Bronchial epithelial cell (primary cell): ENCODE measurements at regions not wholly inside any gene's neighbourhood (a gene's known extent, or its start where the extent isn't known, plus 50 kb on each side); places are given as distances from the start of the nearest gene placed in this dataset.

Experiments
- DNase-seq: peaks from one replicate; pipeline ENCODE4 v3.0.0-alpha.2; 2010; ENCODE audit warnings: low read depth
- FAIRE-seq: peaks from 2 replicates; lab custom pipeline; 2011; peaks lifted over from hg19 to GRCh38; lab: Jason Lieb, UNC
- H3K27me3 ChIP-seq: 2 replicates; pipeline ENCODE4 v1.5.1; 2011; ENCODE audit warnings: low read length; ENCODE audit not compliant: control insufficient read depth, insufficient read depth
- H3K36me3 ChIP-seq: 2 replicates; pipeline ENCODE4 v1.5.1; 2011; ENCODE audit warnings: low read length; ENCODE audit not compliant: control insufficient read depth, insufficient read depth
- H3K4me3 ChIP-seq: 2 replicates; pipeline ENCODE4 v1.5.1; 2011; ENCODE audit warnings: mild to moderate bottlenecking, low read depth, low read length, control low read depth
- TF ChIP-seq, protein P1 (sequence below): IDR thresholded peaks from 2 replicates; pipeline ENCODE4 v1.5.1; 2011; ENCODE audit warnings: mild to moderate bottlenecking, moderate library complexity, low read length, control low read depth, inconsistent platforms; ENCODE audit not compliant: insufficient read depth, severe bottlenecking

DNA sequence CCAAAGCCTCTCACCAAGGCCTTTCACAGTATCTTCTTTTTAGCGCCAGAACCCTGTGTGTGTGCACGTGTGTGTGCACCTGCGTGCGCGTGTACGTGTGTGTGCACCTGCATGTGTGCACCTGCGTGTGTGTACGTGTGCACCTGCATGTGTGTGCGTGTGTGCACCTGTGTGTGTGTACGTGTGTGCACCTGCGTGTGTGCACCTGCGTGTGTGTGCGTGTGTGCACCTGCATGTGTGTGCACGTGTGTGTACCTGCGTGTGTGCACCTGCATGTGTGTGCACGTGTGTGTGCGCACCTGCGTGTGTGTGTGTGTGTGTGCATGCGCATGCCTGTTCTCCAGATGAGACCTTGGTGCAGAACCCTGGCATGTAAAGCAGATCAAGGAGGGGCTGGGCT, 131.4 kb upstream of the HDAC4 start:
- Histone ChIP-seq H3K36me3 (no peaks in the 10 kb centered on the region), H3K4me3 (no peak overlapping the region), H3K27me3 (no peaks in the 10 kb centered on the region)
- TF ChIP-seq, protein P1, sequence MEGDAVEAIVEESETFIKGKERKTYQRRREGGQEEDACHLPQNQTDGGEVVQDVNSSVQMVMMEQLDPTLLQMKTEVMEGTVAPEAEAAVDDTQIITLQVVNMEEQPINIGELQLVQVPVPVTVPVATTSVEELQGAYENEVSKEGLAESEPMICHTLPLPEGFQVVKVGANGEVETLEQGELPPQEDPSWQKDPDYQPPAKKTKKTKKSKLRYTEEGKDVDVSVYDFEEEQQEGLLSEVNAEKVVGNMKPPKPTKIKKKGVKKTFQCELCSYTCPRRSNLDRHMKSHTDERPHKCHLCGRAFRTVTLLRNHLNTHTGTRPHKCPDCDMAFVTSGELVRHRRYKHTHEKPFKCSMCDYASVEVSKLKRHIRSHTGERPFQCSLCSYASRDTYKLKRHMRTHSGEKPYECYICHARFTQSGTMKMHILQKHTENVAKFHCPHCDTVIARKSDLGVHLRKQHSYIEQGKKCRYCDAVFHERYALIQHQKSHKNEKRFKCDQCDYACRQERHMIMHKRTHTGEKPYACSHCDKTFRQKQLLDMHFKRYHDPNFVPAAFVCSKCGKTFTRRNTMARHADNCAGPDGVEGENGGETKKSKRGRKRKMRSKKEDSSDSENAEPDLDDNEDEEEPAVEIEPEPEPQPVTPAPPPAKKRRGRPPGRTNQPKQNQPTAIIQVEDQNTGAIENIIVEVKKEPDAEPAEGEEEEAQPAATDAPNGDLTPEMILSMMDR, result no peak
- FAIRE-seq (peak; percentile 90), DNase-seq (no peak)

DNA sequence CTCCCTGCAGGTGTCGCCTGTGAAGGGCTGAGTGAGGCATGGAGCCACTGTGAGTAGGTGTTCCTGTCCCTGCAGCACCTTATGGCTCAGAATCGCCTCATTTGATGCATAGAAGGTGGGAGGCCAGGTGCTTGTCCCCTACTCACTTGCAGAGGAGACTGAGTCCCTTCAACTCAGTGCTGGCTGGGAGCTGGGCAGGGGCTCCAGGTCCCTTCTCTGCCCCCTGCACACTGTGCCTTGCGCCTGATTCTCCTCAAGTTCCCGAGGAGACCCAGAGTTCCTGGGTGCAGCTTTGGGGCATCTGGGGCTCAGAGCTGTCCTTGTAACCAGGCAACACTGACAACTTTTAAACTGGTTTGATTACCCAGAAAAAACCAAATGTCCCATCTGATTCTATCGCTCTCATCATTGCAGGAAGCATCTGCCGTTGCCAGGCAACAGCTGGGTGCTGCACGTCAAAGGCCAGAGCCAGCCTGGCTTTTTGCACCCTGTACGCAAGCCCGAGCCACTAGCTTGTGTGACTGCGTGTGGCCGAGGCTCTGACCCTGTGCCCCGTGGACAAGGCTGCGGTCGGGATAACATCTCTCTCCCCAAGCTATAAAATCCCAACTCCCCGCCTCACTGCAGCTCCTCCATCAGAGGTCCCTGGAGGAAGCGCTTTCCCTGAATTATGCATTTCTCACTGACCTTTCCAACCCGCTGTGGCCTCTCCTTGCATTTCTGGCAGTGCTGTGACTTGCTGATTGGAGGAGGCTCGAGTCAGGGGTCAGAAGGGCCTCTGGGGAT, 130.8 kb upstream of the HDAC4 start:
- TF ChIP-seq, protein P1, result no peak
- DNase-seq (no peak), FAIRE-seq (no peak)
- Histone ChIP-seq H3K36me3 (no peaks in the 10 kb centered on the region), H3K27me3 (no peaks in the 10 kb centered on the region), H3K4me3 (no peak overlapping the region)

DNA sequence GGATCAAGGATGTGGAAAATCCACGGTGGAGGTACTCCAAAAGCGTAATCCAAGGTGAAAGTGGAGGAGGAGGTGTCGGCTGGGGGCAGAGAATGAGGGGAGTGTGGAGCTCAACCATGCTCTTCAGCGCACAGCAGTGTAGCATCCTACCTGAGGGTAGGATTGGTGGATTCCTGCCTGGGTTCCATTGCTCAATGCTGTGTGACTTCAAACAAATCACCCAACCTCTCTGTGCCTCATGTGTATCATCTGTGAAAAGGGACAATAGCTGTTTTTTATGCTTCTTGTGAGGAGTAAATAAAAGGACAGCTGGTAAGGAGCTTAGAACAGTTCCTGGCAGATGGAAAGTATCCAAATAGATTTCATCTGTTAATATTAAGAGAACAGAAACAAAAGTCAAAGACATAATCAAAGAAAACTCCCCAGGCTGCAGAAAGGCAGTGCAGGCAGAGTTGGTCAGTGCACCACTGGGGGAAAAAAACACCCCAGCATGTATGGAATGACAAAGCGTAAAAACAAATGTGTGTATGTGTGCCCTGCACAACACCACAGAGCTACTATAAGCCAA, 130.0 kb upstream of the HDAC4 start:
- H3K27me3 ChIP-seq, result no peaks in the 10 kb centered on the region
- no peak for DNase-seq
- FAIRE-seq, result no peak
- no peaks in the 10 kb centered on the region for H3K36me3 ChIP-seq
- H3K4me3 ChIP-seq, result no peak overlapping the region
- TF ChIP-seq, protein P1, result no peak

- DNase-seq (no peak), FAIRE-seq (no peak)
- no peaks in the 10 kb centered on the region for H3K27me3 ChIP-seq
- no peak overlapping the region for H3K4me3 ChIP-seq
- TF ChIP-seq, protein P1, result no peak
- no peaks in the 10 kb centered on the region for H3K36me3 ChIP-seq
These were observed 128.6 kb upstream of the HDAC4 start for GRCh38 chr2:239529313-239530015.

GRCh38 chr2:239528883-239529282, 128.1 kb upstream of the HDAC4 start:
- TF ChIP-seq, protein P1, result no peak
- FAIRE-seq, result no peak
- no peaks in the 10 kb centered on the region for H3K36me3 ChIP-seq
- H3K4me3 ChIP-seq, result no peak overlapping the region
- no peaks in the 10 kb centered on the region for H3K27me3 ChIP-seq
- DNase-seq, result no peak
